T-helper 2 cell (primary cell): ENCODE measurements at regions not wholly inside any gene's neighbourhood (a gene's known extent, or its start where the extent isn't known, plus 50 kb on each side); places are given as distances from the start of the nearest gene placed in this dataset.
A peak's percentile ranks its signal among the peaks of the same experiment; 100 is the strongest.
"Not testable (repeated sequence)": the region's sequence is repeated elsewhere in the genome, so short reads cannot be mapped to it uniquely, and the experiment has no call there.

Experiments used
- DNase-seq, 5 experiments: peaks; one replicate each; pipeline versions ENCODE4 v3.0.0 to v3.0.0-alpha.2; 2012 to 2022

- DNase-seq: no peak
Observed at GRCh38 chr10:94232711-94233383, 129.9 kb downstream of the NOC3L start.

GRCh38 chr10:94235461-94235860 is 127.3 kb downstream of the NOC3L start:
- DNase-seq: no peak

- no peak for DNase-seq
Observed at GRCh38 chr10:94238006-94238617, 124.6 kb downstream of the NOC3L start.

- DNase-seq: no peak
Observed at GRCh38 chr10:94239696-94240095, 123.0 kb downstream of the NOC3L start.

GRCh38 chr10:94240491-94240890 is 122.2 kb downstream of the NOC3L start:
- no peak for DNase-seq

GRCh38 chr10:94240901-94241300 is 121.8 kb downstream of the NOC3L start:
- DNase-seq: no peak

GRCh38 chr10:94251098-94251497 is 111.6 kb downstream of the NOC3L start:
- DNase-seq: no peak

- DNase-seq: no peak
Observed at GRCh38 chr10:94251568-94251967, 111.2 kb downstream of the NOC3L start.

GRCh38 chr10:94257407-94257806 is 105.3 kb downstream of the NOC3L start:
- DNase-seq: not testable (repeated sequence)

GRCh38 chr10:94260455-94260854 is 102.3 kb downstream of the NOC3L start:
- DNase-seq: no peak

GRCh38 chr10:94264085-94264484 is 98.7 kb downstream of the NOC3L start:
- no peak for DNase-seq

GRCh38 chr10:94266091-94266490 is 96.6 kb downstream of the NOC3L start:
- DNase-seq: no peak

GRCh38 chr10:94268652-94269051 is 94.1 kb downstream of the NOC3L start:
- DNase-seq: no peak

- no peak for DNase-seq
Observed at GRCh38 chr10:94274142-94274787, 88.5 kb downstream of the NOC3L start.

- no peak for DNase-seq
Observed at GRCh38 chr10:94276140-94276539, 86.6 kb downstream of the NOC3L start.

GRCh38 chr10:94277450-94277849 is 85.3 kb downstream of the NOC3L start:
- no peak for DNase-seq

- DNase-seq: peak; percentile 3 to 69 (median 37)
Observed at GRCh38 chr10:94279835-94280709, 82.7 kb downstream of the NOC3L start.

- DNase-seq: no peak
Observed at GRCh38 chr10:94281654-94282053, 81.1 kb downstream of the NOC3L start.

- no peak for DNase-seq
Observed at GRCh38 chr10:94282369-94282768, 80.4 kb downstream of the NOC3L start.
